PFSK-1 (cell line): ENCODE measurements at regions not wholly inside any gene's neighbourhood (a gene's known extent, or its start where the extent isn't known, plus 50 kb on each side); places are given as distances from the start of the nearest gene placed in this dataset.

ENCODE experiments used
- FOXP2 ChIP-seq: optimal IDR thresholded peaks from 2 replicates; pipeline ENCODE3; 2011; ENCODE audit warnings: borderline replicate concordance, control low read depth, inconsistent platforms; ENCODE audit not compliant: insufficient read depth; ENCODE audit errors: extremely low read length, extremely low read depth
- POLR2AphosphoS5 ChIP-seq: IDR thresholded peaks from 2 replicates; pipeline ENCODE4 v1.6.1; 2012; ENCODE audit warnings: low read depth, mild to moderate bottlenecking, control low read depth, low read length, moderate library complexity
- SIN3A ChIP-seq: IDR thresholded peaks from 2 replicates; pipeline ENCODE4 v1.6.1; 2012; ENCODE audit warnings: mild to moderate bottlenecking, low read length, moderate library complexity, borderline replicate concordance; ENCODE audit not compliant: insufficient read depth
- TAF1 ChIP-seq: IDR thresholded peaks from 2 replicates; pipeline ENCODE4 v1.6.1; 2012; ENCODE audit warnings: low read length, control low read depth, borderline replicate concordance; ENCODE audit not compliant: insufficient read depth
- TF ChIP-seq, protein P1 (sequence below), 2 experiments: IDR thresholded peaks; 2 replicates each; pipeline versions ENCODE4 v1.6.1 to v1.8.0; 2011 to 2012; ENCODE audit warnings: low read depth in 2 of 2, low read length in 2 of 2, control low read depth in 1 of 2, inconsistent platforms in 1 of 2, mild to moderate bottlenecking in 1 of 2, moderate library complexity in 1 of 2; ENCODE audit not compliant: insufficient read depth in 1 of 2

DNA sequence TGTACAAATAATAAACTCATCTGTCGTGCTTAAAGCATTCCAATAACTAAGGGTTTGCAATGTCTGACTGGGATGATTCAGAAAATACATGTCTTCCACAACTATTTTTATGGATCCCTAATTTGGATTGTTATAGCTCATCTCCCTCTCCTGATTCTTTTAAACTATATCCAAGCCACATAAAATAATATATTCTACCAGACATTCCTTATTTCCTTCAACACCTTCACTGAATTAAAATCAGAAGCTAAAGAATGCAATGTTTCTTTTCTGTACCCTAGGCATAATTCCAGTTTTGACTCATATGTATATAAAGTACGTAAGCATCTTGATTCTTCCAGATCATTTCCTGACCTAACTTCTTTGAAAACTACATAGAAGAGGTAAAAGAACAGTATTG lies 420.4 kb downstream of the EFNB2 start:
- TF ChIP-seq, protein P1, sequence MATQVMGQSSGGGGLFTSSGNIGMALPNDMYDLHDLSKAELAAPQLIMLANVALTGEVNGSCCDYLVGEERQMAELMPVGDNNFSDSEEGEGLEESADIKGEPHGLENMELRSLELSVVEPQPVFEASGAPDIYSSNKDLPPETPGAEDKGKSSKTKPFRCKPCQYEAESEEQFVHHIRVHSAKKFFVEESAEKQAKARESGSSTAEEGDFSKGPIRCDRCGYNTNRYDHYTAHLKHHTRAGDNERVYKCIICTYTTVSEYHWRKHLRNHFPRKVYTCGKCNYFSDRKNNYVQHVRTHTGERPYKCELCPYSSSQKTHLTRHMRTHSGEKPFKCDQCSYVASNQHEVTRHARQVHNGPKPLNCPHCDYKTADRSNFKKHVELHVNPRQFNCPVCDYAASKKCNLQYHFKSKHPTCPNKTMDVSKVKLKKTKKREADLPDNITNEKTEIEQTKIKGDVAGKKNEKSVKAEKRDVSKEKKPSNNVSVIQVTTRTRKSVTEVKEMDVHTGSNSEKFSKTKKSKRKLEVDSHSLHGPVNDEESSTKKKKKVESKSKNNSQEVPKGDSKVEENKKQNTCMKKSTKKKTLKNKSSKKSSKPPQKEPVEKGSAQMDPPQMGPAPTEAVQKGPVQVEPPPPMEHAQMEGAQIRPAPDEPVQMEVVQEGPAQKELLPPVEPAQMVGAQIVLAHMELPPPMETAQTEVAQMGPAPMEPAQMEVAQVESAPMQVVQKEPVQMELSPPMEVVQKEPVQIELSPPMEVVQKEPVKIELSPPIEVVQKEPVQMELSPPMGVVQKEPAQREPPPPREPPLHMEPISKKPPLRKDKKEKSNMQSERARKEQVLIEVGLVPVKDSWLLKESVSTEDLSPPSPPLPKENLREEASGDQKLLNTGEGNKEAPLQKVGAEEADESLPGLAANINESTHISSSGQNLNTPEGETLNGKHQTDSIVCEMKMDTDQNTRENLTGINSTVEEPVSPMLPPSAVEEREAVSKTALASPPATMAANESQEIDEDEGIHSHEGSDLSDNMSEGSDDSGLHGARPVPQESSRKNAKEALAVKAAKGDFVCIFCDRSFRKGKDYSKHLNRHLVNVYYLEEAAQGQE (IDR thresholded peaks at IDR 0.05; ENCODE audit: insufficient read depth in 1 of 2, low read depth in 2 of 2, low read length in 2 of 2) = no peak
- TF ChIP-seq TAF1 (no peak), FOXP2 (no peak), SIN3A (no peak)

DNA sequence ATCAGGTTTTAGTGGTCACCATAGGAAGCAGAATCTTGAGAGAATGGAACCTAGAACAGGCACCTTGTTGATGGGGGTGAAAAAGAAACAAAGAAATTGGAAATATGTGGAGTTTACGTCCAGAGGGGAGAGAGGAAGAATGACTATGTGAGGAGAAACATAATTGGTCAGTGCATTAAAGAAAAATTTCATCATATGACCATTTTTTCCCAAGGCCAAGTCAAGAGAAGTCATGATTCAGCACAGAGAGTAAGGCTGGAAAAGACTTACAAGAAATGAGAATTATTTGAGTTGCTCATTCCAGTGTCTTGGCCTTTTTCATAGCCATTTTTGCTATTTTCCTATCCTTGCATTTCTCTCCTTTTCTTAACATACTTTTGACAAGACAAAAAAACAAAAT lies 421.7 kb downstream of the EFNB2 start:
- TF ChIP-seq TAF1 (no peak), POLR2AphosphoS5 (no peak), SIN3A (no peak), FOXP2 (no peak)
- TF ChIP-seq, protein P1 (IDR thresholded peaks at IDR 0.05; ENCODE audit: insufficient read depth in 1 of 2, low read depth in 2 of 2, low read length in 2 of 2) = no peak

DNA sequence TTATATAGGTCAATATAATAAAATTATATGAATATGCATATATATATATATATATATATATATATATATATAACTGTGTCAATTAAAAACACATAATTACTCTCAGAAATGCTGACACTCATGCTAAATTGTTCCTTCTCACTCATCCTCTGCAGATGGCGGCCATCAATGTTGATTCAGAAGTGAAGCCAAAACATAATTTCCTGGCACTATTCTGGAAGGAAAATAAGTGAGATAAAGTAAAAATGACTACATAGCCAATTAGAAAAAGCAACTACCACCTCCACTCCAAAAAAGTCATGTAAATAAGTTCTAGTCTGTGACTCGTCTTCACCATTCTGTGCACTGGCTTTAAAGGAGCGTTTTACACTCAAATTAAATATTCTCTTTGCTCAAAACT lies 423.3 kb downstream of the EFNB2 start:
- TF ChIP-seq FOXP2 (no peak), POLR2AphosphoS5 (no peak), TAF1 (no peak), SIN3A (no peak)
- TF ChIP-seq, protein P1 (IDR thresholded peaks at IDR 0.05; ENCODE audit: insufficient read depth in 1 of 2, low read depth in 2 of 2, low read length in 2 of 2) = no peak

DNA sequence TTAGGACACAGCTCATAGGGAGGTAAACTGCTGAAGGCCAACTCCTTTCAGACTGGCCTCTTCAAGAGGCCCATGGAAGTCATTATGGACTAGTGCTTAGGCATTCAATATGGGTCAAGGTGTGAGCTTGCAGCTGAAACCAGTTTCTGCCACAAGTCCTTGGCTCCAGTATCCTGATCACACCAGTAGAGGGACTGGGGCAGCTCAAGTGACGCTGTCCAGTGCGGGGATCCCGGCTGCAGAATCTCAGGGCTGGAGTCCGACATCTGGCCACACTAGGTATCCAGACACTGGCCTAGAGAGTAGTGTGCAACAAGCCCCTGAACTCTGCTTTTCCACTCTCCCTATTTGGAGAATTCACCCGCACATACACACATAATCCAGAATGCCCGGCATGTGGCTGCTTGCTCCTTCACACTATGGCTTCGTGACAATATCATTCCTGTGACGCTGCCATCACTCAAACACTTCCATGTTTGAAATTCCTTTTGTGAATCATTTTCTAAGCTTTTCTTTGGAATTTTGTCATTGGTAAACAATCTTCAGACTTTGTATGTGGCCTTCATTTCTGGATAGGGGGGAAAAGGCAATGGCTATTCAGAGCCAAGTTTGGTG lies 425.1 kb downstream of the EFNB2 start:
- no peak for TF ChIP-seq TAF1
- no peak for TF ChIP-seq POLR2AphosphoS5
- TF ChIP-seq SIN3A = no peak
- TF ChIP-seq, protein P1 (IDR thresholded peaks at IDR 0.05; ENCODE audit: insufficient read depth in 1 of 2, low read depth in 2 of 2, low read length in 2 of 2) = no peak
- TF ChIP-seq FOXP2 = no peak

DNA sequence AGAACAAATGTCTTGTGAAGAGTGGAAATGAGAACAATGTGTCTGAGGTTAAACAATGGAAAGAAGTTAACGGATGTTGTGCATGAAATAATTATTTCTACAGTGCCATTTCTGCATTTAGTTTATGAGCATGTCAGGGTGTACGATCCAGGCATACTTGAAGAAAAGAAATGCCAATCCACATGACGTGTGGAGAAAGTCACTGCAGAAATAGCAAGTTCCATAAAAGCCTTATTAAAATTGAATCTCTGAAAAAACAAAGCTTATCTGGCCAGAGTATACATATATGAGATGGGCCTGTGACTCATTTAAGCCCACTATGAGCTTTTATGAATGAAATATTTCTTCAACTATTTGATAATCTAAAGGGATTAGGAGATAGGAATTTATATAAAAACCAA lies 426.1 kb downstream of the EFNB2 start:
- TF ChIP-seq, protein P1 (IDR thresholded peaks at IDR 0.05; ENCODE audit: insufficient read depth in 1 of 2, low read depth in 2 of 2, low read length in 2 of 2) = no peak
- TF ChIP-seq TAF1 (no peak), POLR2AphosphoS5 (no peak), SIN3A (no peak), FOXP2 (no peak)
